HEK293 (cell line): ENCODE measurements at regions not wholly inside any gene's neighbourhood (a gene's known extent, or its start where the extent isn't known, plus 50 kb on each side); places are given as distances from the start of the nearest gene placed in this dataset.

Experiments used
- CTCF ChIA-PET: fragments of 350-600 bp; formaldehyde crosslinking; extraction: SDS; loops from one replicate; lab custom pipeline; 2021; ENCODE audit warnings: antibody characterized with exemption; lab: Yijun Ruan, JAX
- POLR2A ChIA-PET: fragments of 300-600 bp; formaldehyde crosslinking; extraction: SDS; loops from one replicate; lab custom pipeline; 2020; ENCODE audit warnings: antibody characterized with exemption, inconsistent platforms; lab: Yijun Ruan, JAX
- H3K27ac ChIP-seq: fragments of 200-500 bp; sonication (Bioruptor generic); 2 replicates; pipeline ENCODE4 v1.5.1; 2014; ENCODE audit warnings: low read depth, low read length, control low read depth, inconsistent platforms; ENCODE audit errors: extremely low read depth
- H3K36me3 ChIP-seq, 2 experiments: fragments of 200-500 bp in 1 of 2; sonication (Bioruptor generic) in 1 of 2; 1 replicate in 1 of 2; 2 replicates in 1 of 2; pipeline ENCODE4 v1.5.1; 2014 to 2017; ENCODE audit warnings: inconsistent platforms in 2 of 2, low read length in 2 of 2; ENCODE audit not compliant: control insufficient read depth in 2 of 2, insufficient read depth in 1 of 2
- H3K4me1 ChIP-seq: fragments of 200-500 bp; sonication (Bioruptor generic); 2 replicates; pipeline ENCODE4 v1.5.1; 2014; ENCODE audit warnings: mild to moderate bottlenecking, low read length, inconsistent platforms; ENCODE audit not compliant: control insufficient read depth, insufficient read depth
- H3K4me3 ChIP-seq: 2 replicates; pipeline ENCODE4 v1.5.1; 2011; ENCODE audit warnings: low read depth, mild to moderate bottlenecking, control low read depth, low read length, moderate library complexity
- H3K9me3 ChIP-seq: fragments of 200-500 bp; sonication (Bioruptor generic); 2 replicates; pipeline ENCODE4 v1.5.1; 2014; ENCODE audit warnings: low read depth, low read length, inconsistent platforms; ENCODE audit not compliant: control insufficient read depth, insufficient read depth
- BCL11B ChIP-seq: fragments of 450-650 bp; formaldehyde crosslinking; IDR thresholded peaks from 2 replicates; pipeline ENCODE4 v1.5.1; 2016; ENCODE audit warnings: low read depth, missing biosample characterization, missing genetic modification characterization
- GLI2 ChIP-seq: fragments of 450-650 bp; formaldehyde crosslinking; IDR thresholded peaks from 2 replicates; pipeline ENCODE4; 2017; ENCODE audit warnings: missing biosample characterization, missing genetic modification characterization, low read depth, borderline replicate concordance
- KLF16 ChIP-seq: fragments of 450-650 bp; formaldehyde crosslinking; IDR thresholded peaks from 2 replicates; pipeline ENCODE4 v1.5.1; 2017; ENCODE audit warnings: missing biosample characterization, missing genetic modification characterization
- SP3 ChIP-seq: fragments of 450-650 bp; formaldehyde crosslinking; IDR thresholded peaks from 2 replicates; pipeline ENCODE4 v1.5.1; 2016; ENCODE audit warnings: missing biosample characterization, missing genetic modification characterization
- ZFP3 ChIP-seq: fragments of 450-650 bp; formaldehyde crosslinking; IDR thresholded peaks from 2 replicates; pipeline ENCODE4 v1.5.1; 2016; ENCODE audit warnings: low read depth, missing biosample characterization, missing genetic modification characterization
- ZFP69B ChIP-seq: fragments of 450-650 bp; formaldehyde crosslinking; IDR thresholded peaks from 2 replicates; pipeline ENCODE4 v1.5.1; 2016; ENCODE audit warnings: missing biosample characterization, missing genetic modification characterization
- ZNF274 ChIP-seq, 2 experiments: fragments of 200-500 bp in 1 of 2; fragments of 450-650 bp in 1 of 2; sonication (Bioruptor generic) in 1 of 2; formaldehyde crosslinking in 1 of 2; IDR thresholded peaks; 2 replicates each; pipeline versions ENCODE4 v1.5.1 to v1.6.1; 2014 to 2016; ENCODE audit warnings: borderline replicate concordance in 1 of 2, inconsistent platforms in 1 of 2, low read length in 1 of 2, missing biosample characterization in 1 of 2, missing genetic modification characterization in 1 of 2
- ZNF391 ChIP-seq: fragments of 450-650 bp; formaldehyde crosslinking; IDR thresholded peaks from 2 replicates; pipeline ENCODE4 v1.5.1; 2016; ENCODE audit warnings: low read depth, missing biosample characterization, missing genetic modification characterization, borderline replicate concordance
- ZNF837 ChIP-seq: fragments of 450-650 bp; formaldehyde crosslinking; IDR thresholded peaks from 2 replicates; pipeline ENCODE4 v1.5.1; 2016; ENCODE audit warnings: missing biosample characterization, missing genetic modification characterization
- ZXDB ChIP-seq: fragments of 450-650 bp; formaldehyde crosslinking; IDR thresholded peaks from 2 replicates; pipeline ENCODE4 v1.5.1; 2016; ENCODE audit warnings: missing biosample characterization, missing genetic modification characterization
- TF ChIP-seq, protein P1 (sequence below): fragments of 450-650 bp; formaldehyde crosslinking; IDR thresholded peaks from 2 replicates; pipeline ENCODE4 v1.5.1; 2016; ENCODE audit warnings: missing biosample characterization, missing genetic modification characterization
- TF ChIP-seq, protein P2 (sequence below): fragments of 450-650 bp; formaldehyde crosslinking; IDR thresholded peaks from 2 replicates; pipeline ENCODE4 v1.5.1; 2016; ENCODE audit warnings: missing biosample characterization, missing genetic modification characterization, low read depth
- TF ChIP-seq, protein P3 (sequence below): fragments of 450-650 bp; formaldehyde crosslinking; IDR thresholded peaks from 2 replicates; pipeline ENCODE4 v1.5.1; 2016; ENCODE audit warnings: missing biosample characterization, missing genetic modification characterization, borderline replicate concordance
- TF ChIP-seq, protein P4 (sequence below): fragments of 450-650 bp; formaldehyde crosslinking; IDR thresholded peaks from 2 replicates; pipeline ENCODE4 v1.5.1; 2016; ENCODE audit warnings: missing biosample characterization, missing genetic modification characterization

DNA sequence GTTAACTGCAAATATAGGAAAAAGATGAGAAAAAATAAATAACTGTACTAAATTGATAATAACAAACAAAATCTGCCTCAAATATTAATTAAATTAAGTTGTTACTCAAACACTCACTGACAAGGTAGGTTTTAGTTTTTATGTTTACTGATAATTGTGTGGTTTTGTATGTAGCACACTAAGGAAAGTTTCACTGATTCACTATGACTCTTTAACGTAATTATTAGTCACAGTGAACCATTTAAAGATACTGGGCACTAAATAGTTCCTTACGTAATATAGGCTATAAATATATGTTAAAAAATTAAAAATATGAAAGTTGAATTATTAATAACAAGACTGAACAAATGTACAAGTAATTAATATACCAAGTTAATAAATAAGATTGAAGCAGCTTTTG is 2330.0 kb upstream of the RAG2 start (continued):
- TF ChIP-seq, protein P1, sequence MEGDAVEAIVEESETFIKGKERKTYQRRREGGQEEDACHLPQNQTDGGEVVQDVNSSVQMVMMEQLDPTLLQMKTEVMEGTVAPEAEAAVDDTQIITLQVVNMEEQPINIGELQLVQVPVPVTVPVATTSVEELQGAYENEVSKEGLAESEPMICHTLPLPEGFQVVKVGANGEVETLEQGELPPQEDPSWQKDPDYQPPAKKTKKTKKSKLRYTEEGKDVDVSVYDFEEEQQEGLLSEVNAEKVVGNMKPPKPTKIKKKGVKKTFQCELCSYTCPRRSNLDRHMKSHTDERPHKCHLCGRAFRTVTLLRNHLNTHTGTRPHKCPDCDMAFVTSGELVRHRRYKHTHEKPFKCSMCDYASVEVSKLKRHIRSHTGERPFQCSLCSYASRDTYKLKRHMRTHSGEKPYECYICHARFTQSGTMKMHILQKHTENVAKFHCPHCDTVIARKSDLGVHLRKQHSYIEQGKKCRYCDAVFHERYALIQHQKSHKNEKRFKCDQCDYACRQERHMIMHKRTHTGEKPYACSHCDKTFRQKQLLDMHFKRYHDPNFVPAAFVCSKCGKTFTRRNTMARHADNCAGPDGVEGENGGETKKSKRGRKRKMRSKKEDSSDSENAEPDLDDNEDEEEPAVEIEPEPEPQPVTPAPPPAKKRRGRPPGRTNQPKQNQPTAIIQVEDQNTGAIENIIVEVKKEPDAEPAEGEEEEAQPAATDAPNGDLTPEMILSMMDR (tag by site-specific recombination), result no peak
- TF ChIP-seq ZXDB (no peak), ZNF837 (no peak)
- TF ChIP-seq, protein P2, sequence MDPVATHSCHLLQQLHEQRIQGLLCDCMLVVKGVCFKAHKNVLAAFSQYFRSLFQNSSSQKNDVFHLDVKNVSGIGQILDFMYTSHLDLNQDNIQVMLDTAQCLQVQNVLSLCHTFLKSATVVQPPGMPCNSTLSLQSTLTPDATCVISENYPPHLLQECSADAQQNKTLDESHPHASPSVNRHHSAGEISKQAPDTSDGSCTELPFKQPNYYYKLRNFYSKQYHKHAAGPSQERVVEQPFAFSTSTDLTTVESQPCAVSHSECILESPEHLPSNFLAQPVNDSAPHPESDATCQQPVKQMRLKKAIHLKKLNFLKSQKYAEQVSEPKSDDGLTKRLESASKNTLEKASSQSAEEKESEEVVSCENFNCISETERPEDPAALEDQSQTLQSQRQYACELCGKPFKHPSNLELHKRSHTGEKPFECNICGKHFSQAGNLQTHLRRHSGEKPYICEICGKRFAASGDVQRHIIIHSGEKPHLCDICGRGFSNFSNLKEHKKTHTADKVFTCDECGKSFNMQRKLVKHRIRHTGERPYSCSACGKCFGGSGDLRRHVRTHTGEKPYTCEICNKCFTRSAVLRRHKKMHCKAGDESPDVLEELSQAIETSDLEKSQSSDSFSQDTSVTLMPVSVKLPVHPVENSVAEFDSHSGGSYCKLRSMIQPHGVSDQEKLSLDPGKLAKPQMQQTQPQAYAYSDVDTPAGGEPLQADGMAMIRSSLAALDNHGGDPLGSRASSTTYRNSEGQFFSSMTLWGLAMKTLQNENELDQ, result no peak

DNA sequence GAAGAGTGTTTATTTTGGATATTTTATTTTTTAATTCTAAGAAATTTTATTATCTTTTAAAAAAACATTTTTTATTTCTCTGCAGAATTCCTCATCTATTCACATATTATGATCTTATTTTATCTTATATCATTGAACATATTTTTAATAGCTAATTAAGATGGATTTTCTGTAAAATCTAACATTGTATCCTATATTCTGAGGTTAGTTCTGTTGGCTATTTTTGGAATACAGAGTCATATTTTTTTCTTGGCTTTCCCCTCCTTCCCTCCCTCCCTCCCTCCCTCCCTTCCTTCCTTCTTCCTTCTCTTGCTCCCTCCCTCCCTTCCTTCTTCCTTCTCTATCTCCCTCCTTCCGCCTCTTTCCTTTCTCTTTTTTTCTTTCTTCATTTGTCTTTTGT is 2326.6 kb upstream of the RAG2 start:
- no peak for TF ChIP-seq ZNF391 (tag by site-specific recombination)
- TF ChIP-seq ZFP3, result no peak
- no peak for TF ChIP-seq ZNF274 (IDR thresholded peaks at IDR 0.05; ENCODE audit: low read length)
- no peak for TF ChIP-seq ZNF274 (tag by site-specific recombination; IDR thresholded peaks at IDR 0.05; ENCODE audit: borderline replicate concordance)
- TF ChIP-seq ZFP69B (tag by site-specific recombination), result no peak
- TF ChIP-seq, protein P3, sequence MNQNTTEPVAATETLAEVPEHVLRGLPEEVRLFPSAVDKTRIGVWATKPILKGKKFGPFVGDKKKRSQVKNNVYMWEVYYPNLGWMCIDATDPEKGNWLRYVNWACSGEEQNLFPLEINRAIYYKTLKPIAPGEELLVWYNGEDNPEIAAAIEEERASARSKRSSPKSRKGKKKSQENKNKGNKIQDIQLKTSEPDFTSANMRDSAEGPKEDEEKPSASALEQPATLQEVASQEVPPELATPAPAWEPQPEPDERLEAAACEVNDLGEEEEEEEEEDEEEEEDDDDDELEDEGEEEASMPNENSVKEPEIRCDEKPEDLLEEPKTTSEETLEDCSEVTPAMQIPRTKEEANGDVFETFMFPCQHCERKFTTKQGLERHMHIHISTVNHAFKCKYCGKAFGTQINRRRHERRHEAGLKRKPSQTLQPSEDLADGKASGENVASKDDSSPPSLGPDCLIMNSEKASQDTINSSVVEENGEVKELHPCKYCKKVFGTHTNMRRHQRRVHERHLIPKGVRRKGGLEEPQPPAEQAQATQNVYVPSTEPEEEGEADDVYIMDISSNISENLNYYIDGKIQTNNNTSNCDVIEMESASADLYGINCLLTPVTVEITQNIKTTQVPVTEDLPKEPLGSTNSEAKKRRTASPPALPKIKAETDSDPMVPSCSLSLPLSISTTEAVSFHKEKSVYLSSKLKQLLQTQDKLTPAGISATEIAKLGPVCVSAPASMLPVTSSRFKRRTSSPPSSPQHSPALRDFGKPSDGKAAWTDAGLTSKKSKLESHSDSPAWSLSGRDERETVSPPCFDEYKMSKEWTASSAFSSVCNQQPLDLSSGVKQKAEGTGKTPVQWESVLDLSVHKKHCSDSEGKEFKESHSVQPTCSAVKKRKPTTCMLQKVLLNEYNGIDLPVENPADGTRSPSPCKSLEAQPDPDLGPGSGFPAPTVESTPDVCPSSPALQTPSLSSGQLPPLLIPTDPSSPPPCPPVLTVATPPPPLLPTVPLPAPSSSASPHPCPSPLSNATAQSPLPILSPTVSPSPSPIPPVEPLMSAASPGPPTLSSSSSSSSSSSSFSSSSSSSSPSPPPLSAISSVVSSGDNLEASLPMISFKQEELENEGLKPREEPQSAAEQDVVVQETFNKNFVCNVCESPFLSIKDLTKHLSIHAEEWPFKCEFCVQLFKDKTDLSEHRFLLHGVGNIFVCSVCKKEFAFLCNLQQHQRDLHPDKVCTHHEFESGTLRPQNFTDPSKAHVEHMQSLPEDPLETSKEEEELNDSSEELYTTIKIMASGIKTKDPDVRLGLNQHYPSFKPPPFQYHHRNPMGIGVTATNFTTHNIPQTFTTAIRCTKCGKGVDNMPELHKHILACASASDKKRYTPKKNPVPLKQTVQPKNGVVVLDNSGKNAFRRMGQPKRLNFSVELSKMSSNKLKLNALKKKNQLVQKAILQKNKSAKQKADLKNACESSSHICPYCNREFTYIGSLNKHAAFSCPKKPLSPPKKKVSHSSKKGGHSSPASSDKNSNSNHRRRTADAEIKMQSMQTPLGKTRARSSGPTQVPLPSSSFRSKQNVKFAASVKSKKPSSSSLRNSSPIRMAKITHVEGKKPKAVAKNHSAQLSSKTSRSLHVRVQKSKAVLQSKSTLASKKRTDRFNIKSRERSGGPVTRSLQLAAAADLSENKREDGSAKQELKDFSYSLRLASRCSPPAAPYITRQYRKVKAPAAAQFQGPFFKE (tag by site-specific recombination), result no peak
- no peak for TF ChIP-seq BCL11B (tag by site-specific recombination)
- TF ChIP-seq GLI2 (tag by site-specific recombination), result no peak
- TF ChIP-seq KLF16 (tag by site-specific recombination), result no peak
- TF ChIP-seq, protein P4, sequence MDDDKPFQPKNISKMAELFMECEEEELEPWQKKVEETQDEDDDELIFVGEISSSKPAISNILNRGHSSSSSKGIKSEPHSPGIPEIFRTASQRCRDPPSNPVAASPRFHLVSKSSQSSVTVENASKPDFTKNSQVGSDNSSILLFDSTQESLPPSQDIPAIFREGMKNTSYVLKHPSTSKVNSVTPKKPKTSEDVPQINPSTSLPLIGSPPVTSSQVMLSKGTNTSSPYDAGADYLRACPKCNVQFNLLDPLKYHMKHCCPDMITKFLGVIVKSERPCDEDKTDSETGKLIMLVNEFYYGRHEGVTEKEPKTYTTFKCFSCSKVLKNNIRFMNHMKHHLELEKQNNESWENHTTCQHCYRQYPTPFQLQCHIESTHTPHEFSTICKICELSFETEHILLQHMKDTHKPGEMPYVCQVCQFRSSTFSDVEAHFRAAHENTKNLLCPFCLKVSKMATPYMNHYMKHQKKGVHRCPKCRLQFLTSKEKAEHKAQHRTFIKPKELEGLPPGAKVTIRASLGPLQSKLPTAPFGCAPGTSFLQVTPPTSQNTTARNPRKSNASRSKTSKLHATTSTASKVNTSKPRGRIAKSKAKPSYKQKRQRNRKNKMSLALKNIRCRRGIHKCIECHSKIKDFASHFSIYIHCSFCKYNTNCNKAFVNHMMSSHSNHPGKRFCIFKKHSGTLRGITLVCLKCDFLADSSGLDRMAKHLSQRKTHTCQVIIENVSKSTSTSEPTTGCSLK (tag by site-specific recombination), result no peak
- no peak for TF ChIP-seq SP3
- ChIA-PET POLR2A (no interaction called here), CTCF (no interaction called here)
- H3K4me3 ChIP-seq, result no peak overlapping the region
- H3K9me3 ChIP-seq, result no peaks in the 10 kb centered on the region
- H3K27ac ChIP-seq, result no peak overlapping the region
- H3K4me1 ChIP-seq, result no peaks in the 10 kb centered on the region
- no peaks in the 10 kb centered on the region for H3K36me3 ChIP-seq
